Heart right ventricle (tissue), 16 donors: ENCODE measurements at regions not wholly inside any gene's neighbourhood (a gene's known extent, or its start where the extent isn't known, plus 50 kb on each side); places are given as distances from the start of the nearest gene placed in this dataset.

ENCODE experiments used
- ATAC-seq, 8 donors: fragments of 200-7000 bp; cut with Tn5 transposase; one replicate each; pipeline ENCODE4 v1.9.1; 2020; ENCODE audit warnings: mild to moderate bottlenecking in 8 of 8, moderate library complexity in 8 of 8, moderate number of reproducible peaks in 1 of 8
- DNase-seq, 2 donors: peaks; one replicate each; pipeline ENCODE4 v3.0.0-alpha.2; 2020
- H3K27ac ChIP-seq, 10 donors: fragments of 200-600 bp; sonication (generic) in 2 of 10; one replicate each; pipeline versions ENCODE4 v1.5.0 to v1.8.0; 2020 to 2022; ENCODE audit warnings: mild to moderate bottlenecking in 3 of 10
- H3K27me3 ChIP-seq, 7 donors: fragments of 200-600 bp; one replicate each; pipeline ENCODE4 v1.8.0; 2021 to 2022; ENCODE audit warnings: mild to moderate bottlenecking in 2 of 7
- H3K36me3 ChIP-seq, 9 donors: fragments of 200-600 bp; sonication (generic) in 1 of 9; one replicate each; pipeline versions ENCODE4 v1.5.0 to v1.8.0; 2020 to 2022; ENCODE audit warnings: mild to moderate bottlenecking in 2 of 9
- H3K4me1 ChIP-seq, 9 donors: fragments of 200-600 bp; sonication (generic) in 1 of 9; one replicate each; pipeline versions ENCODE4 v1.5.0 to v1.8.0; 2020 to 2022; ENCODE audit warnings: mild to moderate bottlenecking in 4 of 9
- H3K4me3 ChIP-seq, 10 donors: fragments of 200-600 bp; sonication (generic) in 2 of 10; one replicate each; pipeline versions ENCODE4 v1.5.0 to v1.8.0; 2020 to 2022; ENCODE audit warnings: mild to moderate bottlenecking in 7 of 10, moderate library complexity in 2 of 10
- H3K9me3 ChIP-seq, 11 donors: fragments of 200-600 bp in 10 of 11; sonication (generic) in 2 of 11; one replicate each; pipeline versions ENCODE4 v1.5.0 to v1.8.0; 2013 to 2022; ENCODE audit warnings: mild to moderate bottlenecking in 2 of 11, control low read depth in 1 of 11, moderate library complexity in 1 of 11
- WGBS, 2 donors: extraction: QIAGEN DNeasy Blood & Tissue Kit; methylation state at CpG; one replicate each; pipeline ENCODE4 v1.1.7; 2013; ENCODE audit warnings: inconsistent platforms in 1 of 2; 5-methylcytosine and 5-hydroxymethylcytosine counted together
- intact Hi-C, 10 donors: fragments of 100-400 bp; cut with DNase I; formaldehyde crosslinking; loops; one replicate each; pipeline versions ENCODE4 v1.11.1 to v1.14.2; 2022
- TF ChIP-seq, protein P1 (sequence below), 9 donors: fragments of 200-600 bp; sonication (generic) in 2 of 9; IDR thresholded peaks; one replicate each; pipeline versions ENCODE4 v1.5.0 to v1.8.0; 2021 to 2022; ENCODE audit warnings: antibody characterized with exemption in 9 of 9, mild to moderate bottlenecking in 5 of 9, moderate library complexity in 1 of 9
- donor health status: Arrhythmogenic right ventricular cardiomyopathy.
- donor health status: ischemic (EF 13 %, LVEDD 7.1; RV severe dilation, severe dysfunction).
- donor health status: healthy with polysubstance abuse.
- donor health status: DM: no; HTN: yes; CAD: no.
- donor health status: DM: no; HTN: no; CAD: no.
- donor health status: ischemic (EF 25% LVEDD 6.9; RV normal size, moderate dysfunction).
- donor health status: ischemic (EF 25% LVEDD 5.7; RV mildly dilated, moderate dysfunction).
- donor health status: healthy.
- donor health status: DM: yes; HTN: yes; CAD: no.
- donor health status: Ischemic cardiomyopathy.
- donor health status: ischemic (EF 35%, LVEDD 5.7; RV mildly dilated, moderate dysfunction).
- donor health status: nonischemic (EF 11% LVEDD 7.7; RV severe dilation, severe dysfunction).
- donor health status: DM: yes; HTN: yes; CAD: no.
- donor health status: PGD.
- donor health status: ischemic (EF 29% LVEDD 5.4; RV normal size, mild dysfunction).
- donor health status: nonischemic (EF 23%, LVEDD 6.1; RV moderate dilation, normal function).

DNA sequence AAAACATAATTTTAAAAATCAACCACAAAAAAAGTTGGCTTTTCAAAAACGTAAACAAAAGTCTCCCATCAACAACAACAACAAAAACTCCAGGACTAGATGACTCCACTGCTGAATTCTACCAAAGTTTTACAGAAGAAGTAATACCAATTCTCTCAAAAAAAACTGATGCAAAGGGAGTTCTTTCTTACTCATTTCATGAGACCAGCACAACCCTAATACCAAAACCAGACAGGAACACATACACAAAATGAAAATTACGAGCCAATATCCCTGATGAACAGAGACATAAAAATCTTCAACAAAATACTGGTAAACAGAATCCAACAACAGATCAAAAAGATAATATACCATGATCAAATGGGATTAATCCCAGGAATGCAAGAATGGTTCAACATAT, 147.3 kb downstream of the BTG1 start:
- no peaks in the 10 kb centered on the region for H3K36me3 ChIP-seq
- intact Hi-C loops = loop anchor here in 1 of 10 donors (10.0 kb wide), 1 partner anchor 576 kb away; no protein-coding TSS in a partner anchor
- WGBS, 2 donors = 97 to 99% methylated on average over 2 of the region's 2 CpGs
- H3K4me3 ChIP-seq = no peak overlapping the region
- H3K9me3 ChIP-seq = peaks cover 0 to 9% (median 0%) of the 10 kb centered on the region in 11 donors
- no peak for DNase-seq
- ATAC-seq = no peak
- H3K4me1 ChIP-seq = peaks cover 0 to 27% (median 17%) of the 10 kb centered on the region in 9 donors
- TF ChIP-seq, protein P1, sequence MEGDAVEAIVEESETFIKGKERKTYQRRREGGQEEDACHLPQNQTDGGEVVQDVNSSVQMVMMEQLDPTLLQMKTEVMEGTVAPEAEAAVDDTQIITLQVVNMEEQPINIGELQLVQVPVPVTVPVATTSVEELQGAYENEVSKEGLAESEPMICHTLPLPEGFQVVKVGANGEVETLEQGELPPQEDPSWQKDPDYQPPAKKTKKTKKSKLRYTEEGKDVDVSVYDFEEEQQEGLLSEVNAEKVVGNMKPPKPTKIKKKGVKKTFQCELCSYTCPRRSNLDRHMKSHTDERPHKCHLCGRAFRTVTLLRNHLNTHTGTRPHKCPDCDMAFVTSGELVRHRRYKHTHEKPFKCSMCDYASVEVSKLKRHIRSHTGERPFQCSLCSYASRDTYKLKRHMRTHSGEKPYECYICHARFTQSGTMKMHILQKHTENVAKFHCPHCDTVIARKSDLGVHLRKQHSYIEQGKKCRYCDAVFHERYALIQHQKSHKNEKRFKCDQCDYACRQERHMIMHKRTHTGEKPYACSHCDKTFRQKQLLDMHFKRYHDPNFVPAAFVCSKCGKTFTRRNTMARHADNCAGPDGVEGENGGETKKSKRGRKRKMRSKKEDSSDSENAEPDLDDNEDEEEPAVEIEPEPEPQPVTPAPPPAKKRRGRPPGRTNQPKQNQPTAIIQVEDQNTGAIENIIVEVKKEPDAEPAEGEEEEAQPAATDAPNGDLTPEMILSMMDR (IDR thresholded peaks at IDR 0.05) = no peak
- H3K27me3 ChIP-seq = no peaks in the 10 kb centered on the region
- no peak overlapping the region for H3K27ac ChIP-seq

DNA sequence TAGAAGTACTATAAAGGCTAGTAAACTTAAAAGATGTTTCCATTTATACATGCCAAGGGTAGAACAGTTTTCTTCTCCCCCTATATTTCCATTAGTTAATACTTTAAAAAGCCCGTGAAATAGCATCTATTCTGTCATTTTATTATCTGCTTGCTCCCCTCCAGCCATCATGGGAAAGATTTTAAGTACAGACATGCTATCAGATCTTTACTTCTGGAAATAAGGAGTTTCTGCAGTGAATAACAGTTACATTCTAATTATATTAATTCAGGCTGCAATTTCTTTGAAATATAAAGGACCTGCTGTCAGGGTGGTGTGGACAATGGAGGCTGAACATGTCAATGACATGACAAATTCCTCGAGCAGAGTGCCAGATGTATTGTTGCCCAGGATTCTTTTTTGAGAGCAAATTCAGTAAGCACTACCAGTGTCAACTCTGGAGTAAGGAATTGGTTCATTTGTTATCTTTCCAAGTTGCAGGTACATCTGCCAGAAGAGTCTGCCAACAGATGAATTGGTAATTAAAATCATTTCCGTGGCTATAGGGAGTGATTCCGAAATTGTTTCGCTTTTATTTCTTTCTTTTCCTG, 151.3 kb downstream of the BTG1 start:
- Histone ChIP-seq H3K9me3 (peaks cover 0 to 6% (median 0%) of the 10 kb centered on the region in 11 donors), H3K4me1 (peaks cover 0 to 37% (median 25%) of the 10 kb centered on the region in 9 donors), H3K4me3 (no peak overlapping the region), H3K27me3 (no peaks in the 10 kb centered on the region), H3K27ac (peak overlapping the region in 3 of 10 donors; percentile 13 to 43 (median 21)), H3K36me3 (no peaks in the 10 kb centered on the region)
- intact Hi-C loops = loop anchor here in 2 of 10 donors (5.0 to 10.0 kb wide), 2 partner anchors 133 to 580 kb away; no protein-coding TSS in a partner anchor
- ATAC-seq (peak in 2 of 8 donors; percentile 59 to 72), DNase-seq (no peak)
- TF ChIP-seq, protein P1 (IDR thresholded peaks at IDR 0.05) = no peak
- WGBS, 2 donors = 61 to 63% methylated on average over 5 of the region's 5 CpGs

DNA sequence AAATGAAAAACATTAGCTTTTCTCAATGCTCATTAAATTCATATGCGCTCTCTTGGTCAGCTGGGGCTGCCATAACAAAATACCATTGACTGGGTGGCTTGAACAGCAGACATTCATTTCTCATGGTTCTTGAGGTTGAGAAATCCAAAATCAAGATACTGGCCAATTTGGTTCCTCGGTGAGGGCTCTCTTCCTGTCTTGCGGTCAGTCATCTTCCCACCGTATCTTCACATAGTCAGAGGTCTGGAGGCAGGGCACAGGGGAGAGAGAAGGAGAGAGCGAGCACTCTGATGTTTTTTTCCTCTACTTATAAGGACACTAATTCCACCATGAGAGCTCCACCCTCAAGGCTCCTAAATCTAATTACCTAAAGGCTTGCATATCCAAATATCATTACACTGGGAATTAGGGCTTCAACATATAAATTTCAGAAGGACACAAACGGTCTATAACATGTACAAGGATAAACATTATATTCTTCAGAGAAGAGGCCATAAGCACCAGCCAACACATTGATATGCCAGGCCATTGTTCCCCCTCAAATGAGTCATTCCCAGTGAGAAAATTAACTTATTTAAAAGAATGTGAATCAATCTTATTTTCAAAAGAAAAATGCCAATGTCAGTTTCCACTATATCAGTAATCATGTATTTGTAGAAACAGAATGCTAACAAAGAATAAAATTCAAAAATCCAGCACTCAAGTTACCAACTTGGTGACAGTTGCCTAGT, 152.2 kb downstream of the BTG1 start:
- DNase-seq (no peak), ATAC-seq (no peak)
- WGBS, 2 donors = 96 to 98% methylated on average over 6 of the region's 6 CpGs
- TF ChIP-seq, protein P1 (IDR thresholded peaks at IDR 0.05) = no peak
- Histone ChIP-seq H3K9me3 (peaks cover 0 to 3% (median 0%) of the 10 kb centered on the region in 11 donors), H3K4me1 (peaks cover 0 to 45% (median 29%) of the 10 kb centered on the region in 9 donors), H3K4me3 (no peak overlapping the region), H3K27me3 (no peaks in the 10 kb centered on the region), H3K27ac (no peak overlapping the region), H3K36me3 (no peaks in the 10 kb centered on the region)
- intact Hi-C loops = loop anchor here in 2 of 10 donors (5.0 to 10.0 kb wide), 2 partner anchors 134 to 581 kb away; no protein-coding TSS in a partner anchor

DNA sequence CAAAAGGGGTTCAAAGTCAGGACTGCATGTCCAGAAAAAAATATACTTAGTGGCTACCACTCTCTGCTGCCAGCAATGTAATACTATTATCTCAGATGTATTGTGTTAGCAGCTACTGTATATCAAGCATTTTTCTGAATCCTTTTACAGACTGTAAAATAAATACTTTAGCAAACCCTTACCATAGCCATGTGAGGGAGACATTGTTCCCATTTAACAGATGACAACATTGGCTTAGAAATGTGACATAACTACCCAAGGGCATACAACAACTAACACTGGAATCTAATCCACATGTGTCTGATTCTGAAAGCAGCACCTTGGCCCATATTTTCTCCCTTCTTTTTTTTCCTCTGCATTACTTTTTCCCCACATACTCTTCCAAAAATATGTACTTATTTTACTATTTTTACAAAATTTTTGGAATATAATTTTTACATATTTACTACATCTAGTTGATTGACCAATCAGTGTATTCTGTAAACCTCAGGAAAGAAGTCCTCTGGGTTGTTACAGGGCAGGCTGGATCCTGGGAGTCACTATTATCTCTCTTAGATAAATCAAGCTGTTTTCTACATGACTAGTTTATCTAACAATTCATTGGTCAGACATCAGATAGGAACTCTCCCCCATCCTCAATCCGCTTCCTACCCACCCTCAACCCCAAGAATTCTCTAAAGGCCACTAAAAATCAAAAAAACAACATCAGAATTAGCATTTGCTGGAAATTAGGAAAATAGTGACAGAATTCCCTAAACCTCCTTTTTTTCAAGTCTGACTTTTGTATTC, 154.1 kb downstream of the BTG1 start:
- Histone ChIP-seq H3K36me3 (no peaks in the 10 kb centered on the region), H3K4me1 (peaks cover 0 to 57% (median 35%) of the 10 kb centered on the region in 9 donors), H3K4me3 (no peak overlapping the region), H3K27ac (peak overlapping the region in 2 of 10 donors; percentile 45 to 55), H3K27me3 (no peaks in the 10 kb centered on the region), H3K9me3 (no peaks in the 10 kb centered on the region)
- TF ChIP-seq, protein P1 (IDR thresholded peaks at IDR 0.05) = peak in 1 of 9 donors; percentile 23
- intact Hi-C loops = loop anchor here in 2 of 10 donors (5.0 to 10.0 kb wide), 2 partner anchors 136 to 583 kb away; no protein-coding TSS in a partner anchor
- ATAC-seq = peak in 2 of 8 donors; percentile 24 to 25
- WGBS, 2 donors = 0 to 78% methylated on average over 1 of the region's 1 CpG
- no peak for DNase-seq
